ENCODE measurements at regions not wholly inside any gene's neighbourhood (a gene's known extent, or its start where the extent isn't known, plus 50 kb on each side); places are given as distances from the start of the nearest gene placed in this dataset.

DNA sequence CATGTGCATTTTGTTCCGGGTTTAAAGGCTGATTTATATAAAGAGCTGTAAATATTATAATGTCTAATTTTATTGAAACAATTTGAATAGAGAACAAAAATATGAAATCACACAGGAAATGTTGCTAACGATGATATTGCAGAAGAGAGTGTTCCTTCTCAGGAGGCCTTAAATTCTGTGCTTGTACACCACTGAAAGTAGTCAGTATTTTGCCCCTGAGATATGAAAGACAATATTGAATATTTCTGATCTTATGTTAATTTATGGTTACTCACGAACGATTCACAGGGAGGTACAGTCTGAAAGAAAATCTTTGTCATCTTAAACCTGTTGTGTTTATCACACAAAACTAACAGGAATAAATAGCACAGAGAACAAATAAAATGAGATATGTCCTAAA is 213.2 kb upstream of the PLSCR5 start:
- no peak for TF ChIP-seq CTCF (IDR thresholded peaks at IDR 0.05; ENCODE audit: insufficient read depth, low read length, poor library complexity, severe bottlenecking)
- TF ChIP-seq EZH2phosphoT487 (conservative IDR thresholded peaks at IDR 0.05; ENCODE audit: low read length), result no peak
